ENCODE measurements at regions not wholly inside any gene's neighbourhood (a gene's known extent, or its start where the extent isn't known, plus 50 kb on each side); places are given as distances from the start of the nearest gene placed in this dataset.

GRCh38 chr16:51839727-51840462 lies 688.8 kb upstream of the SALL1 start:
- H4K91ac ChIP-seq (ENCODE audit: insufficient read depth, low read depth, low read length), result peak overlapping the region; percentile 39; the same call in 1 of the 2 replicates
- no peak for TF ChIP-seq USF2 (IDR thresholded peaks at IDR 0.05; ENCODE audit: low read depth, low read length)
- TF ChIP-seq MAFK (IDR thresholded peaks at IDR 0.05; ENCODE audit: low read depth, low read length), result no peak
- no peak for TF ChIP-seq CHD1 (IDR thresholded peaks at IDR 0.05; ENCODE audit: low read depth, low read length)
- no peak for TF ChIP-seq FOS (IDR thresholded peaks at IDR 0.05; ENCODE audit: low read depth, low read length)
- TF ChIP-seq MAZ (IDR thresholded peaks at IDR 0.05; ENCODE audit: borderline replicate concordance, low read depth, low read length), result no peak
- no peak for TF ChIP-seq POLR2A (IDR thresholded peaks at IDR 0.05; ENCODE audit: low read depth, low read length)
- TF ChIP-seq BHLHE40 (IDR thresholded peaks at IDR 0.05; ENCODE audit: low read depth, low read length), result no peak
- TF ChIP-seq MXI1 (IDR thresholded peaks at IDR 0.05; ENCODE audit: borderline replicate concordance, low read depth, low read length), result no peak
- no peak for TF ChIP-seq CEBPB (IDR thresholded peaks at IDR 0.05; ENCODE audit: low read depth, low read length)
- TF ChIP-seq CTCF (conservative IDR thresholded peaks at IDR 0.05; ENCODE audit: low read depth, low read length), result no peak
- TF ChIP-seq ELK1 (IDR thresholded peaks at IDR 0.05; ENCODE audit: borderline replicate concordance, low read depth, low read length), result no peak
- no peak for TF ChIP-seq SMC3 (IDR thresholded peaks at IDR 0.05; ENCODE audit: low read depth, low read length)
- TF ChIP-seq NFE2L2 (IDR thresholded peaks at IDR 0.05; ENCODE audit: low read depth, low read length), result no peak
- no peak for TF ChIP-seq RCOR1 (IDR thresholded peaks at IDR 0.05; ENCODE audit: insufficient replicate concordance, low read length)
- TF ChIP-seq RAD21 (IDR thresholded peaks at IDR 0.05; ENCODE audit: low read length), result no peak
- TF ChIP-seq RFX5 (IDR thresholded peaks at IDR 0.05; ENCODE audit: low read depth, low read length), result no peak
- DNase-seq, result peak; percentile 60
- H3K23ac ChIP-seq (ENCODE audit: low read depth, low read length), result no peak overlapping the region
- peak; percentile 17; the same call in 1 of the 2 replicates for ATAC-seq (ENCODE audit: low read depth)
- no peak overlapping the region for H4K5ac ChIP-seq (ENCODE audit: low read depth, low read length)
- H2BK120ac ChIP-seq (ENCODE audit: low read depth, low read length), result peak overlapping the region; percentile 61; the same call in 1 of the 2 replicates
- no peaks in the 10 kb centered on the region for H4K20me1 ChIP-seq (ENCODE audit: insufficient read depth, low read length)
- BruUV-seq (replicated peaks), result no TSS peak
- intact Hi-C loops (cut with micrococcal nuclease) (no loop called here), dilution Hi-C loops (cut with HindIII; ENCODE audit: low sequenced_read_pairs, unreplicated experiment) (no loop called here), in situ Hi-C loops (cut with MboI; ENCODE audit: low sequenced_read_pairs) (no loop called here)
- H3K36me3 ChIP-seq (ENCODE audit: control insufficient read depth, insufficient read depth, low read length), result no peaks in the 10 kb centered on the region
- H3K9me1 ChIP-seq (ENCODE audit: insufficient read depth, low read length), result no peaks in the 10 kb centered on the region
- no peaks in the 10 kb centered on the region for H3K79me1 ChIP-seq (ENCODE audit: low read depth in 1 of 2, low read length in 2 of 2)
- no peak overlapping the region for H3K4me3 ChIP-seq (ENCODE audit: insufficient read depth, low read depth, low read length)
- peak overlapping the region; percentile 45 for H2BK20ac ChIP-seq (ENCODE audit: low read depth, low read length)
- no peak overlapping the region for H2BK5ac ChIP-seq (ENCODE audit: low read depth, low read length, poor library complexity, severe bottlenecking)
- peak overlapping the region; percentile 56; the same call in 1 of the 2 replicates for H3K14ac ChIP-seq (replicated peaks; ENCODE audit: low read depth, low read length)
- ChIA-PET CTCF (no interaction called here), POLR2A (ENCODE audit: unreplicated experiment) (no interaction called here)
- H3K9ac ChIP-seq (ENCODE audit: low read depth, low read length), result no peak overlapping the region
- no peak overlapping the region for H2AFZ ChIP-seq (replicated peaks; ENCODE audit: low read length, poor library complexity)
- H2AK5ac ChIP-seq (ENCODE audit: low read depth, low read length), result peak overlapping the region; percentile 46; the same call in 1 of the 2 replicates
- no peaks in the 10 kb centered on the region for H3K9me3 ChIP-seq (ENCODE audit: control insufficient read depth, insufficient read depth, low read length)
- WGBS, 2 experiments (ENCODE audit: extremely low coverage in 2 of 2, insufficient read length in 1 of 2), result no CpG with 5 or more reads among the region's 1 CpG
- no peak overlapping the region for H3K4me2 ChIP-seq (ENCODE audit: low read depth, low read length)
- H3K4ac ChIP-seq (ENCODE audit: low read depth, low read length), result peak overlapping the region; percentile 61
- H3K4me1 ChIP-seq (ENCODE audit: control insufficient read depth, insufficient read depth, low read length), result peaks cover 4% of the 10 kb centered on the region
- H3K18ac ChIP-seq (ENCODE audit: low read depth, low read length), result no peak overlapping the region
- H2AK9ac ChIP-seq (replicated peaks; ENCODE audit: low read depth, low read length, poor library complexity), result no peak overlapping the region
- no peak overlapping the region for H3K27ac ChIP-seq (ENCODE audit: insufficient read depth, low read length)
- no peaks in the 10 kb centered on the region for H3K27me3 ChIP-seq (ENCODE audit: control insufficient read depth, insufficient read depth, low read length)
- H3K56ac ChIP-seq (ENCODE audit: extremely low read depth, insufficient read depth, low read length), result no peak overlapping the region
- H4K8ac ChIP-seq (ENCODE audit: low read depth in 2 of 2, low read length in 2 of 2), result peak overlapping the region; percentile 33 to 41; a peak in 2 of 4 replicates
- peak overlapping the region; percentile 15; the same call in 1 of the 3 replicates for H2BK15ac ChIP-seq (ENCODE audit: low read depth, low read length)

Data from IMR-90 (cell line).